ENCODE measurements at regions not wholly inside any gene's neighbourhood (a gene's known extent, or its start where the extent isn't known, plus 50 kb on each side); places are given as distances from the start of the nearest gene placed in this dataset.

DNA sequence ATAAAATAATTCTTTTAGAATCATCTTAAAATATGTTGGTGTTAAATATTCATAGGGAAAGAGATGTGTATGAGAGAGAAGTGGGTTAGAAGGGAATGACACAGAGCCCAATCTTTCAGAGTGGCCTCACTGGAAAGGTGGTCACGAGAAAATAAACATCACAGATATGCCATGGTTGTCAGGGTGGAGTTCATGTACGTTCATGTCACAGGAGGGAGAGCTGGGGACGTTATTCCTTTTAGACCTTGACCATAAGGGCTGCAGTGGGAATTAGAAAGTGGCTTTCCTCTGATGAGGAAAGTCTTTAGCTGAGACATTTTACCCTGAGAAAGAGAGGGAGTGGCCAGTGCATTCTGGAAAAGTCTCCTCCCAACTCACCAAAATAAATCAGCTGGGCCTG lies 90.6 kb upstream of the TNR start:
- no peak overlapping the region for H2BK5ac ChIP-seq (ENCODE audit: low read depth, low read length, poor library complexity)
- H3K27me3 ChIP-seq (ENCODE audit: insufficient read depth, low read length): no peaks in the 10 kb centered on the region
- H3K4me2 ChIP-seq (ENCODE audit: low read length): no peak overlapping the region
- no peak overlapping the region for H3K4ac ChIP-seq (ENCODE audit: low read depth, low read length)
- peak overlapping the region; percentile 83 for H2BK12ac ChIP-seq (ENCODE audit: low read length)
- peaks cover 6 to 15% of the 10 kb centered on the region in 2 experiments for H3K4me1 ChIP-seq (ENCODE audit: control insufficient read depth in 1 of 2, insufficient read depth in 2 of 2, low read length in 2 of 2)
- no peaks in the 10 kb centered on the region for H3K79me2 ChIP-seq (ENCODE audit: control insufficient read depth, insufficient read depth, low read length, poor library complexity)
- peaks cover 4% of the 10 kb centered on the region for H3K79me1 ChIP-seq (ENCODE audit: low read length)
- no CpG with 5 or more reads among the region's 3 CpGs for whole genome bisulfite sequencing (ENCODE audit: extremely low coverage, insufficient coverage, insufficient read length)
- H4K91ac ChIP-seq (ENCODE audit: low read depth, low read length): peak overlapping the region; percentile 22
- no peaks in the 10 kb centered on the region for H3K36me3 ChIP-seq (ENCODE audit: control insufficient read depth in 1 of 2, insufficient read depth in 2 of 2, low read length in 2 of 2)
- H3K4me3 ChIP-seq (ENCODE audit: low read depth, low read length): no peak overlapping the region
- H3K9ac ChIP-seq (ENCODE audit: low read length): no peak overlapping the region
- H3K18ac ChIP-seq (ENCODE audit: low read length): no peak overlapping the region
- DNase-seq: no peak
- no peak overlapping the region for H3K27ac ChIP-seq (ENCODE audit: low read depth, low read length)
- H3K9me3 ChIP-seq (ENCODE audit: insufficient read depth, low read depth, low read length): no peaks in the 10 kb centered on the region
- peak overlapping the region; percentile 36 for H2AK5ac ChIP-seq (ENCODE audit: low read length)
- no peak overlapping the region for H2AFZ ChIP-seq (ENCODE audit: insufficient read depth, low read length, poor library complexity)
- H3K14ac ChIP-seq (ENCODE audit: low read length): peak overlapping the region; percentile 65
- no peak overlapping the region for H4K8ac ChIP-seq (ENCODE audit: low read depth, low read length)
- no peak overlapping the region for H3K23ac ChIP-seq (ENCODE audit: low read length)
- H4K12ac ChIP-seq (ENCODE audit: low read depth, low read length): no peak overlapping the region
- peak overlapping the region; percentile 40 for H2BK120ac ChIP-seq (ENCODE audit: insufficient read depth, low read length, poor library complexity)

DNA sequence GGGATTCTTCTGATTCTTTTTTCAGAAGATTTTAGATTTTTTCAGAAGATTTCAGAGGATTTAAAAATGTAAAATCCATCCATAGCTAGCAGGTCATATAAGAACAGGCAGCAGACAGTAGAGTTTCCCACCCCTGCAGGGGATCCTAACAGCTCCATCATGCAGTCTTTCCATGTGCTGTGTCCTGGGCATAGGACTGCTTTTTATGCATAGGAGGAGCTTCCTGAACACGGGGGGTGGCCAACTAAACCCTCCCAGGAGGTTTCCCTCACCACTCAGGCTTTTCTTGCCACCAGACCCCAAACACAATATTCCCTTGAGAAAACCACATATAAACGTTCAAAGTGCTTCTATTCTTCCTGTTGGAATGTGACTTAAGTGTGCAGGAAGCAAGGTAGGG lies 90.1 kb upstream of the TNR start:
- WGBS (ENCODE audit: extremely low coverage, insufficient coverage, insufficient read length): no CpG with 5 or more reads among the region's 2 CpGs
- H4K8ac ChIP-seq (ENCODE audit: low read depth, low read length): no peak overlapping the region
- peak overlapping the region; percentile 23 for H3K27ac ChIP-seq (ENCODE audit: low read depth, low read length)
- no peak overlapping the region for H3K4me3 ChIP-seq (ENCODE audit: low read depth, low read length)
- H3K79me2 ChIP-seq (ENCODE audit: control insufficient read depth, insufficient read depth, low read length, poor library complexity): no peaks in the 10 kb centered on the region
- no peak overlapping the region for H3K23ac ChIP-seq (ENCODE audit: low read length)
- no peak overlapping the region for H2BK5ac ChIP-seq (ENCODE audit: low read depth, low read length, poor library complexity)
- peaks cover 6 to 15% of the 10 kb centered on the region in 2 experiments for H3K4me1 ChIP-seq (ENCODE audit: control insufficient read depth in 1 of 2, insufficient read depth in 2 of 2, low read length in 2 of 2)
- no peak overlapping the region for H4K12ac ChIP-seq (ENCODE audit: low read depth, low read length)
- peak overlapping the region; percentile 18 for H4K91ac ChIP-seq (ENCODE audit: low read depth, low read length)
- peaks cover 1% of the 10 kb centered on the region for H3K9me3 ChIP-seq (ENCODE audit: insufficient read depth, low read depth, low read length)
- no peak overlapping the region for H3K18ac ChIP-seq (ENCODE audit: low read length)
- H3K36me3 ChIP-seq (ENCODE audit: control insufficient read depth in 1 of 2, insufficient read depth in 2 of 2, low read length in 2 of 2): peaks cover 0 to 1% of the 10 kb centered on the region in 2 experiments
- H3K4me2 ChIP-seq (ENCODE audit: low read length): no peak overlapping the region
- no peak overlapping the region for H3K14ac ChIP-seq (ENCODE audit: low read length)
- no peak for DNase-seq
- H3K9ac ChIP-seq (ENCODE audit: low read length): peak overlapping the region; percentile 49
- H3K79me1 ChIP-seq (ENCODE audit: low read length): peaks cover 5% of the 10 kb centered on the region
- no peak overlapping the region for H2BK120ac ChIP-seq (ENCODE audit: insufficient read depth, low read length, poor library complexity)
- peak overlapping the region; percentile 17 for H2BK12ac ChIP-seq (ENCODE audit: low read length)
- no peaks in the 10 kb centered on the region for H3K27me3 ChIP-seq (ENCODE audit: insufficient read depth, low read length)
- no peak overlapping the region for H3K4ac ChIP-seq (ENCODE audit: low read depth, low read length)
- no peak overlapping the region for H2AFZ ChIP-seq (ENCODE audit: insufficient read depth, low read length, poor library complexity)
- no peak overlapping the region for H2AK5ac ChIP-seq (ENCODE audit: low read length)

GRCh38 chr1:175830500-175830899 lies 87.1 kb upstream of the TNR start:
- Histone ChIP-seq H4K8ac (ENCODE audit: low read depth, low read length) (no peak overlapping the region), H2AFZ (ENCODE audit: insufficient read depth, low read length, poor library complexity) (no peak overlapping the region), H3K27me3 (ENCODE audit: insufficient read depth, low read length) (no peaks in the 10 kb centered on the region), H3K27ac (ENCODE audit: low read depth, low read length) (peak overlapping the region; percentile 33), H3K9me3 (ENCODE audit: insufficient read depth, low read depth, low read length) (peaks cover 4% of the 10 kb centered on the region), H3K79me1 (ENCODE audit: low read length) (peaks cover 6% of the 10 kb centered on the region), H3K9ac (ENCODE audit: low read length) (no peak overlapping the region), H3K14ac (ENCODE audit: low read length) (no peak overlapping the region), H4K12ac (ENCODE audit: low read depth, low read length) (no peak overlapping the region), H3K4me2 (ENCODE audit: low read length) (no peak overlapping the region), H3K36me3 (ENCODE audit: control insufficient read depth in 1 of 2, insufficient read depth in 2 of 2, low read length in 2 of 2) (peaks cover 0 to 2% of the 10 kb centered on the region in 2 experiments), H3K4ac (ENCODE audit: low read depth, low read length) (no peak overlapping the region), H2BK120ac (ENCODE audit: insufficient read depth, low read length, poor library complexity) (no peak overlapping the region), H3K4me1 (ENCODE audit: control insufficient read depth in 1 of 2, insufficient read depth in 2 of 2, low read length in 2 of 2) (peaks cover 6 to 15% of the 10 kb centered on the region in 2 experiments), H4K91ac (ENCODE audit: low read depth, low read length) (no peak overlapping the region), H3K18ac (ENCODE audit: low read length) (no peak overlapping the region), H2AK5ac (ENCODE audit: low read length) (no peak overlapping the region), H2BK5ac (ENCODE audit: low read depth, low read length, poor library complexity) (peak overlapping the region; percentile 66), H3K4me3 (ENCODE audit: low read depth, low read length) (no peak overlapping the region), H2BK12ac (ENCODE audit: low read length) (no peak overlapping the region), H3K79me2 (ENCODE audit: control insufficient read depth, insufficient read depth, low read length, poor library complexity) (no peaks in the 10 kb centered on the region), H3K23ac (ENCODE audit: low read length) (no peak overlapping the region)
- no peak for DNase-seq

GRCh38 chr1:175829845-175830244 lies 86.5 kb upstream of the TNR start:
- H3K79me1 ChIP-seq (ENCODE audit: low read length): peaks cover 6% of the 10 kb centered on the region
- no peak overlapping the region for H2BK12ac ChIP-seq (ENCODE audit: low read length)
- no peaks in the 10 kb centered on the region for H3K79me2 ChIP-seq (ENCODE audit: control insufficient read depth, insufficient read depth, low read length, poor library complexity)
- no peak overlapping the region for H3K18ac ChIP-seq (ENCODE audit: low read length)
- H2BK5ac ChIP-seq (ENCODE audit: low read depth, low read length, poor library complexity): no peak overlapping the region
- no peak overlapping the region for H3K14ac ChIP-seq (ENCODE audit: low read length)
- H3K9ac ChIP-seq (ENCODE audit: low read length): no peak overlapping the region
- H3K4me3 ChIP-seq (ENCODE audit: low read depth, low read length): no peak overlapping the region
- no peak overlapping the region for H3K23ac ChIP-seq (ENCODE audit: low read length)
- H4K8ac ChIP-seq (ENCODE audit: low read depth, low read length): no peak overlapping the region
- H3K27ac ChIP-seq (ENCODE audit: low read depth, low read length): no peak overlapping the region
- no peak overlapping the region for H2BK120ac ChIP-seq (ENCODE audit: insufficient read depth, low read length, poor library complexity)
- H3K27me3 ChIP-seq (ENCODE audit: insufficient read depth, low read length): no peaks in the 10 kb centered on the region
- peaks cover 4% of the 10 kb centered on the region for H3K9me3 ChIP-seq (ENCODE audit: insufficient read depth, low read depth, low read length)
- H4K12ac ChIP-seq (ENCODE audit: low read depth, low read length): no peak overlapping the region
- peak in 1 of 2 donors; percentile 52 for DNase-seq
- no peak overlapping the region for H4K91ac ChIP-seq (ENCODE audit: low read depth, low read length)
- no peak overlapping the region for H3K4me2 ChIP-seq (ENCODE audit: low read length)
- no CpG with 5 or more reads among the region's 1 CpG for WGBS (ENCODE audit: extremely low coverage, insufficient coverage, insufficient read length)
- H2AK5ac ChIP-seq (ENCODE audit: low read length): no peak overlapping the region
- H3K4ac ChIP-seq (ENCODE audit: low read depth, low read length): no peak overlapping the region
- peaks cover 0 to 2% of the 10 kb centered on the region in 2 experiments for H3K36me3 ChIP-seq (ENCODE audit: control insufficient read depth in 1 of 2, insufficient read depth in 2 of 2, low read length in 2 of 2)
- H2AFZ ChIP-seq (ENCODE audit: insufficient read depth, low read length, poor library complexity): no peak overlapping the region
- peaks cover 8 to 18% of the 10 kb centered on the region in 2 experiments for H3K4me1 ChIP-seq (ENCODE audit: control insufficient read depth in 1 of 2, insufficient read depth in 2 of 2, low read length in 2 of 2)
